D721Med (cell line): ENCODE measurements at regions not wholly inside any gene's neighbourhood (a gene's known extent, or its start where the extent isn't known, plus 50 kb on each side); places are given as distances from the start of the nearest gene placed in this dataset.

Experiments used
- DNase-seq: peaks from one replicate; pipeline ENCODE4 v3.0.0; 2011; ENCODE audit warnings: low spot score; ENCODE audit not compliant: insufficient read length
- FAIRE-seq: peaks from 2 replicates; lab custom pipeline; 2011; peaks lifted over from hg19 to GRCh38; lab: Jason Lieb, UNC
- TF ChIP-seq, protein P1 (sequence below): IDR thresholded peaks from 2 replicates; pipeline ENCODE4 v1.5.1; 2012; ENCODE audit warnings: mild to moderate bottlenecking, control low read depth; ENCODE audit not compliant: insufficient read depth; ENCODE audit errors: missing control alignments

DNA sequence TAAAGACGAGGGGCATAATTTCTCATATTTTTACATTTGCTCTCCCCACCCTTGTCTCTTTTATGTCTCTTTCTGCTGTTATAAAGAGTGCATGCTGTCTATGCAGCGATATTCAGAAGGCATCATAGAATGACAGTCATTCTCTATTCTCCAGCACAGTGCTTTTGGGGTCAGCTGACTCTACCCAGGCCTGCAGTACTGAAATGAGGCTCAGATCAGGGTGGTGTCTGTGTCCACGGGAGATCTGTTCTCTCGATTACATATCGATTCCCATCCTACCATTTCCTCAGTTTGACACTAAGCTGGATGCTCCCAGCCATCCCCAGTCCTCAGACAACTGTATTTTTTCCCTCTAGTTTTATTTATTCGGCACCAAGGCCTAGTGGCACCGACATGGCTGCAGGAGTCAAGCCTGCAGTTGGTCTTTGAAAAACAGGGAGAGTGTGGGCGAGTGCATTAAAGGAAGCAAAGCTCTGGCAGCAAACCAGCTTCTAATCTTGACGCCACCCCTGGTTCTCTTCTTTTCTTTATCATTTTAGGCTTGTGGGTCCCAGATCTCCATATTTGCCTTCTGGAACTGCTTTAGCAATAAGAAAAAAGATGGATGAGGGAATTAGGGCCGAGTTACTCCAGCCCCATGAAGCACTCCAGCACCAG, 71.6 kb upstream of the PICALM start:
- FAIRE-seq: no peak
- TF ChIP-seq, protein P1, sequence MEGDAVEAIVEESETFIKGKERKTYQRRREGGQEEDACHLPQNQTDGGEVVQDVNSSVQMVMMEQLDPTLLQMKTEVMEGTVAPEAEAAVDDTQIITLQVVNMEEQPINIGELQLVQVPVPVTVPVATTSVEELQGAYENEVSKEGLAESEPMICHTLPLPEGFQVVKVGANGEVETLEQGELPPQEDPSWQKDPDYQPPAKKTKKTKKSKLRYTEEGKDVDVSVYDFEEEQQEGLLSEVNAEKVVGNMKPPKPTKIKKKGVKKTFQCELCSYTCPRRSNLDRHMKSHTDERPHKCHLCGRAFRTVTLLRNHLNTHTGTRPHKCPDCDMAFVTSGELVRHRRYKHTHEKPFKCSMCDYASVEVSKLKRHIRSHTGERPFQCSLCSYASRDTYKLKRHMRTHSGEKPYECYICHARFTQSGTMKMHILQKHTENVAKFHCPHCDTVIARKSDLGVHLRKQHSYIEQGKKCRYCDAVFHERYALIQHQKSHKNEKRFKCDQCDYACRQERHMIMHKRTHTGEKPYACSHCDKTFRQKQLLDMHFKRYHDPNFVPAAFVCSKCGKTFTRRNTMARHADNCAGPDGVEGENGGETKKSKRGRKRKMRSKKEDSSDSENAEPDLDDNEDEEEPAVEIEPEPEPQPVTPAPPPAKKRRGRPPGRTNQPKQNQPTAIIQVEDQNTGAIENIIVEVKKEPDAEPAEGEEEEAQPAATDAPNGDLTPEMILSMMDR: no peak
- DNase-seq: no peak

DNA sequence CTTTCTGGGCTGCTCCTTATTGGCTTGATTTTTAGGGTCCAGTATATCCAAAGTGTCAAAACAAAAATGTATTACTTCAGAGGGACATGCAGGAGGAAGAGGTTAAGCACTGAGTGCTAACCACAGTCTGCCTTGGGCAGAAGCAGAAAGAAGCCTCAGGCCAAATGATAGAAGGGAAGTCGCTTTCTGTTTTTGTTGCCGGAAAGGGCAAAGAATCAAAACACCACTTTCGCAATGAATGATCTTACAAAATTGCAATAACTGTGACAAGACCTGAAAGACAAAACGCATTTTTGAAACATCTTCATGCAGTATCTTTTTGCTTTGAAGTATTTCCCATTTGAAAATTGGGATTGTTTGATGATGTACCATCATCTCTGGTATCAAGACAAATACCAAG, 70.1 kb upstream of the PICALM start:
- FAIRE-seq (no peak), DNase-seq (no peak)
- TF ChIP-seq, protein P1: no peak

DNA sequence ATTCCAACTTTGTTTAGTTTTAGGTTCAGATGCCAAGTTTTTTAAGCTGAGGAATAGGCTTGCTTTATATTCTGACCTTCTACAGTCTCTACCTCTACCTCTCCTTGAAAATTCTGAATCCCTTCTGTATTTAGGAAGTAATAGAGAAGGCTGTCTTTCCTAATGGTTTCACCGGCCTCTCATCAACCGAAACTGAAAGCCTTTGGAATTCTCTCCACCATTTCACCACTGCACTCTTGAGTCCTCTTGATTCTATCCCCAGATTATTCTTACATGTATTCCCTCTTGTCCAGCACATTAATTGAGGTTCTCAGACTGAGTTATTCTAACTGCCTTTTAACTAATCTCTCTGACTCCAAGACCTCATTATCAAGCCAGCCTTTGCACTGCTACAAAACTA, 67.7 kb upstream of the PICALM start:
- TF ChIP-seq, protein P1: no peak
- FAIRE-seq: no peak
- no peak for DNase-seq

DNA sequence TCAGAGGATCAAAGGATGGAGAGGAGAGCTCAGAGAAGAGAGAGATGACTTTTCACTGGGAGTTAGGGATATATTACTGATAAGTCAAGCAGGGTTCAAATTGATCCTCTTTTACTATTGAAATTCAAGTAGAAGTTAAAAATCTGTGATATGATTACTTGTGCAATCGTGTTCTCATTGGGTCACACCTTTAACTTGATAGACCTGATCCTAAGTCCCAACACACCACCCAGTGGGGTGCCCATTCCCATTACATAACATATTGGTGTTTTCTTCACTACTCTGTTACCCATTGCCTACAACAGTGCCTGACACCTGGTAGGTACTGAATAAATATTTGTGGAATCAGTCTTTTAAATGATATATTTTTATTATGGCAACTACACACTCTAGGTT, 66.4 kb upstream of the PICALM start:
- DNase-seq (no peak), FAIRE-seq (no peak)
- TF ChIP-seq, protein P1: no peak

DNA sequence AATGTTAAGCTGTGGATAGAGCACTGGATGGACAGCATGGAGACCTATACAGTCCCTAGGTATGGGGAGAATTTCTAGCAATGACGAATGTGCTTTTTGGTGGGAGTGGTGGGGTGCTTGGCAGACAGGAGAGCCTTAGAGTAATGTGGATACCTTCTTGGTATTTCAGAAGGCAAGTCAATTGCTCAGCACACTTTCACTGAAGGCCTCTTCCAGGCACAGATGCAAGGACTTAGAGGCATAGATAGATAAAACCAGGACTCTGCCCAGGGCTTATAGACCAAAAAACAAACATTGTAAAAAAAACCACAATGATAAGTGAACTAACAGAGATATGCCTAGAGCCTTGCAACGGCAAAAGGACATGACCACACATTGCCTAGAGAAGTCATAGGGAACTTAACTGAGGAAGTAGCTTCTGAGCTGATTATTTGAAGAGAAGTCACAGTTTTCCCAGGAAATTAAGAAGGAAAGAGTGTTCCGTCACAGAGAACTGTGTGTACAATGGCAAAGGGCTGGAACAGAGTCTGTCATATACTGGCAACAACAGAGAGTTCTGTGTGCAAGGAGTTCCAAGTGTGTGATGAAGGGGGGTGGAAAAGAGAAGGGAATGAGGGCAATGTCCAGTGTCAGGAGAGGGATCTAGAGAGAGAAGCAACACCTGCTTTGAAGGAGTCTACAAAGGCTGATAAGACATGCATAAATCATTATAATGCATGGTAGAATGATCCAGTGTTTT, 65.9 kb upstream of the PICALM start:
- FAIRE-seq: no peak

DNA sequence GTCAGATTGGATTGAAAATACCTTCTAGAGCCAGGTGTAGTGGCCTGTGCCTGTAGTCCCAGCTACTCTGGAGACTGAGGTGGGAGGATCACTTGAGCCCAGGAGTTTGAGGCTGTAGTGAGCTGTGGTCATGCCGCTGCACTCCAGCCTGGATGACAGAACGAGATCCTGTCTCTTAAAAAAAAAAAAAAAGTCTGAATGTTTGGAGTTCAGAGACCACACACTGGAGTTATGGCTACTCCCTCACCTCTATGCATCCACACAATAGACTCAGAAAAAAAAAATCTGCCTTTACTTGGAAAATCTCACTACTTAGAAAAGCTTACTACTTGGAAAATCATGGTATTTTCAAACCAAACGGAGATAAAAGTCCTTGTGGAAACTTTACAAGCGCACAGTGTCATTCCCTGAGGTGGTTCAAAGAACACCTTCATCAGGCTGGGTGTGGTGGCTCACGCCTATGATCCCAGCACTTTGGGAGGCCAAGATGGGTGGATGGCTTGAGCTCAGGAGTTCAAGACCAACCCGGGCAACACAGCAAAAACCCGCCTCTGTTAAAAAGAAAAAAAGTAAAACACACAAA, 63.9 kb upstream of the PICALM start:
- no peak for FAIRE-seq
- no peak for DNase-seq

More for the DNA sequence above, 65.9 kb upstream of the PICALM start:
- TF ChIP-seq, protein P1: no peak
- DNase-seq: no peak

More for the DNA sequence above, 63.9 kb upstream of the PICALM start:
- TF ChIP-seq, protein P1: no peak
